K562 (cell line): ENCODE measurements at regions not wholly inside any gene's neighbourhood (a gene's known extent, or its start where the extent isn't known, plus 50 kb on each side); places are given as distances from the start of the nearest gene placed in this dataset.
A peak's percentile ranks its signal among the peaks of the same experiment; 100 is the strongest.

Experiments used
- ARID1B ChIP-seq: fragments of 450-650 bp; IDR thresholded peaks from 2 replicates; pipeline ENCODE4 v1.6.1; 2016; ENCODE audit warnings: antibody characterized with exemption, mild to moderate bottlenecking, inconsistent platforms
- CBFA2T3 ChIP-seq: fragments of 450-650 bp; IDR thresholded peaks from 2 replicates; pipeline ENCODE4 v1.6.1; 2017
- CTCF ChIP-seq, 3 experiments: IDR thresholded peaks in 2 of 3; conservative IDR thresholded peaks in 1 of 3; 2 replicates each; pipeline ENCODE4 v1.5.1; 2011 to 2012; ENCODE audit warnings: low read length in 3 of 3, mild to moderate bottlenecking in 3 of 3, control low read depth in 2 of 3, improper control_type of control experiment in 1 of 3, inconsistent platforms in 1 of 3, low read depth in 1 of 3, mixed read lengths in 1 of 3, moderate library complexity in 1 of 3; ENCODE audit not compliant: insufficient read depth in 2 of 3
- DDX20 ChIP-seq: fragments of 450-650 bp; IDR thresholded peaks from 2 replicates; pipeline ENCODE4 v1.6.1; 2016; ENCODE audit warnings: missing genetic modification characterization, low read depth, mild to moderate bottlenecking, missing compliant biosample characterization, moderate library complexity
- DPF2 ChIP-seq: fragments of 450-650 bp; IDR thresholded peaks from 2 replicates; pipeline ENCODE4 v1.6.1; 2016
- E2F6 ChIP-seq, 2 experiments: IDR thresholded peaks; 2 replicates each; pipeline ENCODE4 v1.6.1; 2011; ENCODE audit warnings: borderline replicate concordance in 1 of 2, control low read depth in 1 of 2, low read depth in 1 of 2, low read length in 1 of 2, mild to moderate bottlenecking in 1 of 2, mixed read lengths in 1 of 2, moderate library complexity in 1 of 2; ENCODE audit not compliant: insufficient read depth in 1 of 2, insufficient read length in 1 of 2, poor library complexity in 1 of 2, severe bottlenecking in 1 of 2; ENCODE audit errors: extremely low read depth in 1 of 2
- MGA ChIP-seq: fragments of 450-650 bp; IDR thresholded peaks from 2 replicates; pipeline ENCODE4 v1.6.1; 2016; ENCODE audit warnings: mild to moderate bottlenecking, moderate library complexity
- TF ChIP-seq, protein P1 (sequence below): fragments of 450-650 bp; IDR thresholded peaks from 2 replicates; pipeline ENCODE4 v1.6.1; 2016; ENCODE audit warnings: missing biosample characterization, missing genetic modification characterization
- TF ChIP-seq, protein P2 (sequence below): sonication (generic); formaldehyde crosslinking; IDR thresholded peaks from 2 replicates; pipeline ENCODE4 v1.9.0; 2022; ENCODE audit warnings: mild to moderate bottlenecking, missing genetic modification reagents

DNA sequence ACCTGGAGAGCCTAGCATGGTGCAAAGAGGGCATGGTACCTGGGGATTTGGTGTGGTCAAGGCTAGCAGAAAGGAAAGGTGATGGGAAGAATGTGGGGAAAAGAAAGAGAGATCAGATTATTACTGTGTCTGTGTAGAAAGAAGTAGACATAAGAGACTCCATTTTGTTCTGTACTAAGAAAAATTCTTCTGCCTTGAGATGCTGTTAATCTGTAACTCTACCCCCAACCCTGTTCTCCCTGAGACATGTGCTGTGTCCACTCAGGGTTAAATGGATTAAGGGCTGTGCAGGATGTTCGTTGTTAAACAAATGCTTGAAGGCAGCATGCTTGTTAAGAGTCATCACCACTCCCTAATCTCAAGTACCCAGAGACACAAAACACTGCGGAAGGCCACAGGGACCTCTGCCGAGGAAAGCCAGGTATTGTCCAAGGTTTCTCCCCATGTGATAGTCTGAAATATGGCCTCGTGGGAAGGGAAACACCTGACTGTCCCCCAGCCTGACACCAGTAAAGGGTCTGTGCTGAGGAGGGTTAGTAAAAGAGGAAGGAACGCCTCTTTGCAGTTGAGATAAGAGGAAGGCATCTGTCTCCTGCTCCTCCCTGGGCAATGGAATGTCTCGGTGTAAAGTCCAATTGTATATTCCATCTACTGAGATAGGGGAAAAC, 99.4 kb downstream of the CEP44 start (continued):
- TF ChIP-seq CBFA2T3 (peak; percentile 37), ARID1B (peak; percentile 23; the same call in 1 of the 2 replicates), DPF2 (0 out of 2 replicates have a peak, but pooled peaks have one; percentile 32), DDX20 (tag) (peak; percentile 21; the same call in 1 of the 2 replicates), CTCF (IDR thresholded peaks at IDR 0.05 in 2 of 3, conservative IDR thresholded peaks at IDR 0.05 in 1 of 3; ENCODE audit: insufficient read depth in 2 of 3, low read depth in 1 of 3, low read length in 3 of 3) (0 out of 6 replicates have a peak, but pooled peaks of 1 of the 3 experiments have one; percentile 16), MGA (peak; percentile 45), E2F6 (IDR thresholded peaks at IDR 0.05; ENCODE audit: borderline replicate concordance in 1 of 2, extremely low read depth in 1 of 2, insufficient read depth in 1 of 2, insufficient read length in 1 of 2, low read depth in 1 of 2, low read length in 1 of 2, poor library complexity in 1 of 2, severe bottlenecking in 1 of 2) (peak in 1 of 2 experiments; percentile 14)
- TF ChIP-seq, protein P1, sequence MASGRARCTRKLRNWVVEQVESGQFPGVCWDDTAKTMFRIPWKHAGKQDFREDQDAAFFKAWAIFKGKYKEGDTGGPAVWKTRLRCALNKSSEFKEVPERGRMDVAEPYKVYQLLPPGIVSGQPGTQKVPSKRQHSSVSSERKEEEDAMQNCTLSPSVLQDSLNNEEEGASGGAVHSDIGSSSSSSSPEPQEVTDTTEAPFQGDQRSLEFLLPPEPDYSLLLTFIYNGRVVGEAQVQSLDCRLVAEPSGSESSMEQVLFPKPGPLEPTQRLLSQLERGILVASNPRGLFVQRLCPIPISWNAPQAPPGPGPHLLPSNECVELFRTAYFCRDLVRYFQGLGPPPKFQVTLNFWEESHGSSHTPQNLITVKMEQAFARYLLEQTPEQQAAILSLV (tag): peak; percentile 67; the same call in 1 of the 2 replicates
- TF ChIP-seq, protein P2, sequence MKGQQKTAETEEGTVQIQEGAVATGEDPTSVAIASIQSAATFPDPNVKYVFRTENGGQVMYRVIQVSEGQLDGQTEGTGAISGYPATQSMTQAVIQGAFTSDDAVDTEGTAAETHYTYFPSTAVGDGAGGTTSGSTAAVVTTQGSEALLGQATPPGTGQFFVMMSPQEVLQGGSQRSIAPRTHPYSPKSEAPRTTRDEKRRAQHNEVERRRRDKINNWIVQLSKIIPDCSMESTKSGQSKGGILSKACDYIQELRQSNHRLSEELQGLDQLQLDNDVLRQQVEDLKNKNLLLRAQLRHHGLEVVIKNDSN (CRISPR knock-in tag): peak; percentile 72
